ENCODE measurements at regions not wholly inside any gene's neighbourhood (a gene's known extent, or its start where the extent isn't known, plus 50 kb on each side); places are given as distances from the start of the nearest gene placed in this dataset.

DNA sequence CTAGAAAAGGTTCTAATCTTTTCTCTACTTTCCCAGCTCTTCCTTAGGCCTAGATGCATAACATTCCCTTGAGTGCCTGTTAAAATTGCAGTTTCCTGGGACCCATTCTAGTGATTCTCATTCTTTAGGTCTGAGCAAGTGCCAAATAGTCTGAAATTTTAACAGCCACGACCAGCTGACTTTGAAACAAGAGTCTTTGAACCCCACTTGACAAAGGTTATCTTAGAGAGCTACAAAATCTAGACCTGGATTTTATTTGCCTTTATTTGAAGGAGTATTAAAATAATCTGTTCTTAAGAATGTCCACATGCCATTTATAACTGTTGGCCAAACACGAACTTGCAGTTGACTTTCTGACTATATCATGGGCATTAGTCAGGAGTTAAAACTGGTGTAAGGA is 110.2 kb upstream of the LHCGR start:
- no peak overlapping the region for H3K27ac ChIP-seq (ENCODE audit: low read depth, low read length)
- no peak overlapping the region for H3K4ac ChIP-seq (replicated peaks; ENCODE audit: insufficient read length, low read depth, low read length)
- no peak overlapping the region for H2AFZ ChIP-seq (ENCODE audit: low read length)
- H3K4me3 ChIP-seq (ENCODE audit: extremely low read depth in 1 of 4, insufficient read depth in 2 of 4, low read depth in 3 of 4, low read length in 4 of 4), result no peak overlapping the region
- CTCF ChIA-PET (ENCODE audit: partially characterized antibody), result interaction anchor here (0.8 kb wide), 1 partner anchor 593 kb away, joined by 4 read pairs; no protein-coding TSS in a partner anchor
- POLR2A ChIA-PET (ENCODE audit: partially characterized antibody), result no interaction called here
- FAIRE-seq (no peak), DNase-seq (ENCODE audit: low read depth in 1 of 2, low spot score in 2 of 2) (no peak)
- no peak overlapping the region for H4K8ac ChIP-seq (ENCODE audit: extremely low read depth, insufficient read depth, low read length)
- H3K9me3 ChIP-seq (ENCODE audit: insufficient read depth in 2 of 2, low read depth in 1 of 2, low read length in 1 of 2), result no peaks in the 10 kb centered on the region
- H4K91ac ChIP-seq (replicated peaks; ENCODE audit: insufficient read length, low read length), result no peak overlapping the region
- no peaks in the 10 kb centered on the region for H3K79me1 ChIP-seq (ENCODE audit: low read depth, low read length)
- H3K18ac ChIP-seq (ENCODE audit: extremely low read depth, low read length), result no peak overlapping the region
- no peaks in the 10 kb centered on the region for H3K79me2 ChIP-seq (ENCODE audit: control insufficient read depth in 1 of 2, insufficient read depth in 2 of 2, low read length in 2 of 2)
- H4K20me1 ChIP-seq (replicated peaks in 1 of 2; ENCODE audit: control insufficient read depth in 1 of 2, insufficient read depth in 2 of 2, low read length in 2 of 2), result no peaks in the 10 kb centered on the region
- H2BK20ac ChIP-seq (ENCODE audit: low read length), result no peak overlapping the region
- H2BK15ac ChIP-seq (ENCODE audit: low read length), result no peak overlapping the region
- H3K4me2 ChIP-seq (ENCODE audit: insufficient read depth in 1 of 2, low read depth in 2 of 2, low read length in 2 of 2), result no peak overlapping the region
- H4K5ac ChIP-seq (ENCODE audit: insufficient read length, low read depth, low read length), result no peak overlapping the region
- no peak overlapping the region for H2BK12ac ChIP-seq (ENCODE audit: low read depth, low read length)
- no peaks in the 10 kb centered on the region for H3K36me3 ChIP-seq (ENCODE audit: control insufficient read depth in 2 of 4, insufficient read depth in 4 of 4, low read length in 3 of 4)
- WGBS, 2 experiments (ENCODE audit: extremely low coverage in 1 of 2, insufficient coverage in 1 of 2, insufficient read length in 1 of 2, insufficient replicate concordance in 2 of 2, low coverage in 1 of 2, low lambda C conversion rate in 2 of 2, missing lambda C conversion rate in 1 of 2), result 83% methylated on average over 2 of the region's 2 CpGs; no CpG with 5 or more reads in 1 of the 2 experiments
- H2BK120ac ChIP-seq (replicated peaks; ENCODE audit: low read depth, low read length), result no peak overlapping the region
- no peak overlapping the region for H3K56ac ChIP-seq (replicated peaks; ENCODE audit: insufficient read length, low read depth, low read length)
- no peaks in the 10 kb centered on the region; a peak in 1 of 7 replicates for H3K27me3 ChIP-seq (replicated peaks in 1 of 4; ENCODE audit: control insufficient read depth in 3 of 4, extremely low read depth in 1 of 4, insufficient read depth in 3 of 4, low read length in 3 of 4)
- H3K9ac ChIP-seq (replicated peaks in 1 of 4; ENCODE audit: extremely low read depth in 1 of 4, low read depth in 3 of 4, low read length in 3 of 4), result no peak overlapping the region
- H2AK5ac ChIP-seq (ENCODE audit: low read depth, low read length), result no peak overlapping the region
- peaks cover 0 to 2% (median 0%) of the 10 kb centered on the region in 4 experiments; a peak in 1 of 7 replicates for H3K4me1 ChIP-seq (replicated peaks in 1 of 4; ENCODE audit: control insufficient read depth in 3 of 4, insufficient read depth in 4 of 4, low read length in 3 of 4)
- no peak overlapping the region for H3K14ac ChIP-seq (ENCODE audit: insufficient read length)
- no peak overlapping the region for H2BK5ac ChIP-seq (ENCODE audit: low read depth, low read length)
- no peak overlapping the region for H3K23ac ChIP-seq (ENCODE audit: insufficient read length)
- no peaks in the 10 kb centered on the region for H3K23me2 ChIP-seq (ENCODE audit: low read depth, low read length)
- TF ChIP-seq EP300 (IDR thresholded peaks at IDR 0.05; ENCODE audit: borderline replicate concordance in 1 of 2, low read depth in 2 of 2, low read length in 2 of 2) (no peak), SIX5 (IDR thresholded peaks at IDR 0.05; ENCODE audit: low read depth, low read length) (no peak), NANOG (IDR thresholded peaks at IDR 0.05; ENCODE audit: insufficient read depth, low read depth, low read length, poor library complexity, severe bottlenecking) (no peak), SIN3A (conservative IDR thresholded peaks at IDR 0.05 in 1 of 2, IDR thresholded peaks at IDR 0.05 in 1 of 2; ENCODE audit: low read depth in 1 of 2, low read length in 2 of 2) (no peak), BACH1 (IDR thresholded peaks at IDR 0.05; ENCODE audit: low read length) (no peak), HDAC6 (IDR thresholded peaks at IDR 0.05; ENCODE audit: low read depth, low read length) (no peak), RXRA (IDR thresholded peaks at IDR 0.05; ENCODE audit: insufficient read depth, low read depth, low read length) (no peak), SUZ12 (IDR thresholded peaks at IDR 0.05; ENCODE audit: low read length) (no peak), SP4 (IDR thresholded peaks at IDR 0.05; ENCODE audit: low read length) (no peak), BCL11A (IDR thresholded peaks at IDR 0.05; ENCODE audit: low read depth in 2 of 2, low read length in 2 of 2) (no peak), PHF8 (conservative IDR thresholded peaks at IDR 0.05; ENCODE audit: low read depth, low read length) (no peak), E2F6 (IDR thresholded peaks at IDR 0.05) (no peak), ZNF274 (IDR thresholded peaks at IDR 0.05; ENCODE audit: borderline replicate concordance, extremely low read depth, low read length) (no peak)
